DMS79 (cell line): ENCODE measurements at regions not wholly inside any gene's neighbourhood (a gene's known extent, or its start where the extent isn't known, plus 50 kb on each side); places are given as distances from the start of the nearest gene placed in this dataset.
A peak's percentile ranks its signal among the peaks of the same experiment; 100 is the strongest.

ENCODE experiments used
- DNase-seq: peaks from one replicate; lab custom pipeline; 2025; lab: John Stamatoyannopoulos, UW

GRCh38 chr18:71729611-71730010 is 814.5 kb downstream of the CBLN2 start:
- DNase-seq: no peak

GRCh38 chr18:71727909-71728308 is 816.2 kb downstream of the CBLN2 start:
- DNase-seq: no peak

GRCh38 chr18:71725256-71725655 is 818.9 kb downstream of the CBLN2 start:
- no peak for DNase-seq

- DNase-seq: no peak
These were observed 836.1 kb downstream of the CBLN2 start for GRCh38 chr18:71707985-71708500.

GRCh38 chr18:71707400-71707799 is 836.7 kb downstream of the CBLN2 start:
- no peak for DNase-seq

GRCh38 chr18:71689416-71690160 is 854.6 kb downstream of the CBLN2 start:
- no peak for DNase-seq

- no peak for DNase-seq
These were observed 861.6 kb downstream of the CBLN2 start for GRCh38 chr18:71682591-71682990.

GRCh38 chr18:71678144-71678543 is 866.0 kb downstream of the CBLN2 start:
- DNase-seq: no peak

GRCh38 chr18:71673954-71674353 is 870.2 kb downstream of the CBLN2 start:
- no peak for DNase-seq

GRCh38 chr18:71673498-71673897 is 870.6 kb downstream of the CBLN2 start:
- no peak for DNase-seq

GRCh38 chr18:71666481-71666880 is 877.7 kb downstream of the CBLN2 start:
- no peak for DNase-seq

GRCh38 chr18:71665131-71665530 is 879.0 kb downstream of the CBLN2 start:
- DNase-seq: no peak

GRCh38 chr18:71643822-71644221 is 900.3 kb downstream of the CBLN2 start:
- DNase-seq: no peak

- no peak for DNase-seq
These were observed 913.4 kb downstream of the CBLN2 start for GRCh38 chr18:71630696-71631095.

GRCh38 chr18:71625556-71626090 is 918.5 kb downstream of the CBLN2 start:
- DNase-seq: no peak

GRCh38 chr18:71598374-71598773 is 945.8 kb downstream of the CBLN2 start:
- no peak for DNase-seq

GRCh38 chr18:71597219-71597618 is 946.9 kb downstream of the CBLN2 start:
- DNase-seq: no peak

GRCh38 chr18:71583252-71583651 is 960.9 kb downstream of the CBLN2 start:
- DNase-seq: no peak

GRCh38 chr18:71554686-71555085 is 989.5 kb downstream of the CBLN2 start:
- no peak for DNase-seq

- DNase-seq: no peak
These were observed 1002.5 kb downstream of the CBLN2 start for GRCh38 chr18:71541643-71542042.

- peak; percentile 6 for DNase-seq
These were observed 1014.3 kb downstream of the CBLN2 start for GRCh38 chr18:71529703-71530303.

GRCh38 chr18:71523483-71524435 is 1020.4 kb downstream of the CBLN2 start:
- DNase-seq: no peak
